Lower lobe of right lung (tissue), 2 donors: ENCODE measurements at regions not wholly inside any gene's neighbourhood (a gene's known extent, or its start where the extent isn't known, plus 50 kb on each side); places are given as distances from the start of the nearest gene placed in this dataset.

Experiments used
- ATAC-seq, 2 donors: fragments of 200-7000 bp; cut with Tn5 transposase; one replicate each; pipeline ENCODE4 v1.9.1; 2020 to 2022; ENCODE audit warnings: mild to moderate bottlenecking in 2 of 2, moderate library complexity in 2 of 2
- DNase-seq: peaks from one replicate; pipeline ENCODE4 v3.0.0-alpha.2; 2020
- H3K27ac ChIP-seq: fragments of 200-600 bp; one replicate; pipeline ENCODE4 v1.8.0; 2022
- H3K27me3 ChIP-seq: fragments of 200-600 bp; one replicate; pipeline ENCODE4 v1.8.0; 2022; ENCODE audit warnings: low read depth
- H3K36me3 ChIP-seq: fragments of 200-600 bp; one replicate; pipeline ENCODE4 v1.8.0; 2022; ENCODE audit warnings: mild to moderate bottlenecking
- H3K4me1 ChIP-seq: fragments of 200-600 bp; one replicate; pipeline ENCODE4 v1.8.0; 2022
- H3K4me3 ChIP-seq: fragments of 200-600 bp; one replicate; pipeline ENCODE4 v1.8.0; 2022; ENCODE audit warnings: mild to moderate bottlenecking
- H3K9me3 ChIP-seq: fragments of 200-600 bp; one replicate; pipeline ENCODE4 v1.8.0; 2022
- intact Hi-C: fragments of 100-400 bp; cut with DNase I; formaldehyde crosslinking; loops from one replicate; pipeline ENCODE4 v1.11.0; 2022
- TF ChIP-seq, protein P1 (sequence below): fragments of 200-600 bp; IDR thresholded peaks from one replicate; pipeline ENCODE4 v1.8.0; 2022; ENCODE audit warnings: antibody characterized with exemption, mild to moderate bottlenecking
- donor health status: DM: no; HTN: yes; CAD: no; lungs with severe emphysema.

DNA sequence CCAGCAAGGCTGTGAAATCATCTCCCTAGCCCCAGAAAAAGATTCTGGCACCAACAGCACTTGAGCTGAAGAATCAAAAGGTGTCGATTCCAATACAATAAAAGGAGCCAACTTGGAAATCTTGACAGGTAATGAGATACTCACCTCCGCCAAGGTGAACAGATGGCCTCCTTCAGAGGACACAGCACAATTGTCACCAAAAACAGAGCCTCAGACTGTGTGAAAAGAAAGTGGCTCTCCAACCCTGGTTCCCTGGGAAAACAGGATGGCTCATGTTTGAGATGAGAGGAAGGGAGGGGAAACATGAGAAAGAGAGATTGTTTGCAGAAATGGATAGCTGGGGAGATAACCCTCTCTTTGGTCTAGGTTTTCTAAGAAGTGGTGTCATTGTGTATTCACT, 168.9 kb downstream of the HS3ST1 start:
- intact Hi-C loops: no loop called here
- Histone ChIP-seq H3K36me3 (no peaks in the 10 kb centered on the region), H3K9me3 (no peaks in the 10 kb centered on the region), H3K4me3 (no peak overlapping the region), H3K4me1 (no peaks in the 10 kb centered on the region), H3K27me3 (no peaks in the 10 kb centered on the region), H3K27ac (no peak overlapping the region)
- no peak for DNase-seq
- ATAC-seq: no peak
- TF ChIP-seq, protein P1, sequence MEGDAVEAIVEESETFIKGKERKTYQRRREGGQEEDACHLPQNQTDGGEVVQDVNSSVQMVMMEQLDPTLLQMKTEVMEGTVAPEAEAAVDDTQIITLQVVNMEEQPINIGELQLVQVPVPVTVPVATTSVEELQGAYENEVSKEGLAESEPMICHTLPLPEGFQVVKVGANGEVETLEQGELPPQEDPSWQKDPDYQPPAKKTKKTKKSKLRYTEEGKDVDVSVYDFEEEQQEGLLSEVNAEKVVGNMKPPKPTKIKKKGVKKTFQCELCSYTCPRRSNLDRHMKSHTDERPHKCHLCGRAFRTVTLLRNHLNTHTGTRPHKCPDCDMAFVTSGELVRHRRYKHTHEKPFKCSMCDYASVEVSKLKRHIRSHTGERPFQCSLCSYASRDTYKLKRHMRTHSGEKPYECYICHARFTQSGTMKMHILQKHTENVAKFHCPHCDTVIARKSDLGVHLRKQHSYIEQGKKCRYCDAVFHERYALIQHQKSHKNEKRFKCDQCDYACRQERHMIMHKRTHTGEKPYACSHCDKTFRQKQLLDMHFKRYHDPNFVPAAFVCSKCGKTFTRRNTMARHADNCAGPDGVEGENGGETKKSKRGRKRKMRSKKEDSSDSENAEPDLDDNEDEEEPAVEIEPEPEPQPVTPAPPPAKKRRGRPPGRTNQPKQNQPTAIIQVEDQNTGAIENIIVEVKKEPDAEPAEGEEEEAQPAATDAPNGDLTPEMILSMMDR: no peak

DNA sequence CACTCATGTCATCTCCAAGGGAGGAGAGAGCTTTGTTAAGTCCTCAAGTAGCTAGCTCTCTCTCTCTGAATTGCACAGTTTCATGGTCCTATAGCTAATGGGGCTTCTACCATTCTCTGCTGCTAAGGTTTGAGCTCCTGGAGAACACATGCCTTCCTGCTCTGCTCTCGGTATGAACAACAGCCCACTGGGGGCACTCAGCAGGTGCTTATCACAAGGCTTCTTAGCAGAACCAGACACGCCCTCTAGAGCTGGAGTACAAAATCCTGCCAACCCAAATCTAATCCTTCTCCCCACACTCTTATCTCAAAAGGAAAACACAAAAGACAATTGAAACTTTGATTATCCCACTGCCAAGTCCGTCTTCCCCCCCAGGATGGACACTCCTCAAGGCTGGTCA, 176.5 kb downstream of the HS3ST1 start:
- H3K27ac ChIP-seq: no peak overlapping the region
- intact Hi-C loops: no loop called here
- H3K4me3 ChIP-seq: no peak overlapping the region
- H3K27me3 ChIP-seq: no peaks in the 10 kb centered on the region
- H3K9me3 ChIP-seq: no peaks in the 10 kb centered on the region
- H3K4me1 ChIP-seq: no peaks in the 10 kb centered on the region
- no peak for ATAC-seq
- no peak for DNase-seq
- TF ChIP-seq, protein P1: no peak
- H3K36me3 ChIP-seq: no peaks in the 10 kb centered on the region

DNA sequence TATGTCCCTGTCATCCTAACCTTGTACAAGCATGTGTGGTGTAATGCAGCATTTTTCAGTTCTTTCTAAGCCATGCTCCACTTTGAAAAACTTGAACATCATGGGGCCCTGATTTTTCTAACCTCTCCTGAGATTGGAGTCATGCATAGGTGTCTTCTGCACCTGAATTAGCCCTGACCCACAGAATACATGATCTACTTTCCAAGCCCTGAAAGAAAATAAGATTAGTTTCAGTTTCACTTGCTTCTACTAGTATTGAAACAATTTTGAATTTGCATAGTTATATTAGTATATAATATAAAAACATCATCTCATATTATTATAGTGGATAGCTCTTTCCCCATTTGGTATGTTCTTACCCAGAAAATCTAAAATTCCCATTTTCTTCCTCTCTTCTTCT, 178.2 kb downstream of the HS3ST1 start:
- DNase-seq (no peak), ATAC-seq (no peak)
- TF ChIP-seq, protein P1: no peak
- Histone ChIP-seq H3K9me3 (no peaks in the 10 kb centered on the region), H3K36me3 (no peaks in the 10 kb centered on the region), H3K27me3 (no peaks in the 10 kb centered on the region), H3K4me1 (no peaks in the 10 kb centered on the region), H3K27ac (no peak overlapping the region), H3K4me3 (no peak overlapping the region)
- intact Hi-C loops: no loop called here

- ATAC-seq: no peak
- DNase-seq: no peak
- TF ChIP-seq, protein P1: no peak
- no peaks in the 10 kb centered on the region for H3K36me3 ChIP-seq
- no peak overlapping the region for H3K4me3 ChIP-seq
- no peaks in the 10 kb centered on the region for H3K27me3 ChIP-seq
- H3K4me1 ChIP-seq: no peaks in the 10 kb centered on the region
- H3K9me3 ChIP-seq: no peaks in the 10 kb centered on the region
- no peak overlapping the region for H3K27ac ChIP-seq
- intact Hi-C loops: no loop called here
These were observed 196.7 kb downstream of the HS3ST1 start for GRCh38 chr4:11232015-11232414.

GRCh38 chr4:11230866-11231265, 197.8 kb downstream of the HS3ST1 start:
- H3K4me1 ChIP-seq: no peaks in the 10 kb centered on the region
- ATAC-seq: no peak
- intact Hi-C loops: no loop called here

More at GRCh38 chr4:11230866-11231265, 197.8 kb downstream of the HS3ST1 start:
- H3K9me3 ChIP-seq: no peaks in the 10 kb centered on the region
- no peaks in the 10 kb centered on the region for H3K27me3 ChIP-seq
- H3K27ac ChIP-seq: no peak overlapping the region
- no peaks in the 10 kb centered on the region for H3K36me3 ChIP-seq
- TF ChIP-seq, protein P1: no peak
- no peak for DNase-seq
- no peak overlapping the region for H3K4me3 ChIP-seq
